NT2/D1 (cell line): ENCODE measurements at regions not wholly inside any gene's neighbourhood (a gene's known extent, or its start where the extent isn't known, plus 50 kb on each side); places are given as distances from the start of the nearest gene placed in this dataset.

ENCODE experiments used
- SUZ12 ChIP-seq: IDR thresholded peaks from 2 replicates; pipeline ENCODE4 v1.6.1; 2011; ENCODE audit not compliant: insufficient read length, insufficient read depth; ENCODE audit errors: extremely low read depth
- YY1 ChIP-seq: IDR thresholded peaks from 2 replicates; pipeline ENCODE4 v1.6.1; 2011; ENCODE audit not compliant: insufficient read length, insufficient read depth
- ZNF274 ChIP-seq: IDR thresholded peaks from 2 replicates; pipeline ENCODE4 v1.6.1; 2011; ENCODE audit warnings: mild to moderate bottlenecking, low read depth, low read length

GRCh38 chr6:24054388-24054787 is 71.6 kb upstream of the NRSN1 start:
- no peak for TF ChIP-seq SUZ12
- no peak for TF ChIP-seq YY1
- no peak for TF ChIP-seq ZNF274
